ENCODE measurements at regions not wholly inside any gene's neighbourhood (a gene's known extent, or its start where the extent isn't known, plus 50 kb on each side); places are given as distances from the start of the nearest gene placed in this dataset.
"Not testable (repeated sequence)": the region's sequence is repeated elsewhere in the genome, so short reads cannot be mapped to it uniquely, and the experiment has no call there.

DNA sequence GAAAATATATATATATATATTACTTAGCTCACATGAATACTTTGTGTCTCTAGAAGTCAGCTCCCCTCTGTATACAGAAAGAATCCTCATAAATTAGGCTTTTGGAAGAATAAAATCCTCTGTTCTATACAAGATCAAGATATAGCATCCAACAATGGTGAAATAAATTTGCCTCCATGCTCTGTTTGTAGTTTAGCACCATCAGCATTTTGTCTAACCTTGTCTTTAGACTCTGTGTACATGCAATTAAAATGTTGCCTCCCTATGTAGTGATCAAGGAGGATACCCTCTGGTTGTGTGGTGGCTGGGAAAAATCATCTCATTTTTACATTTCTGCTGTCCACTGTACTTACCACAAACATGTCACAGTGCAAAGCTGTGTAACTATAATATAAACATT, 189.7 kb downstream of the C7orf25 start:
- DNase-seq (ENCODE audit: low read depth in 2 of 2) = no peak

DNA sequence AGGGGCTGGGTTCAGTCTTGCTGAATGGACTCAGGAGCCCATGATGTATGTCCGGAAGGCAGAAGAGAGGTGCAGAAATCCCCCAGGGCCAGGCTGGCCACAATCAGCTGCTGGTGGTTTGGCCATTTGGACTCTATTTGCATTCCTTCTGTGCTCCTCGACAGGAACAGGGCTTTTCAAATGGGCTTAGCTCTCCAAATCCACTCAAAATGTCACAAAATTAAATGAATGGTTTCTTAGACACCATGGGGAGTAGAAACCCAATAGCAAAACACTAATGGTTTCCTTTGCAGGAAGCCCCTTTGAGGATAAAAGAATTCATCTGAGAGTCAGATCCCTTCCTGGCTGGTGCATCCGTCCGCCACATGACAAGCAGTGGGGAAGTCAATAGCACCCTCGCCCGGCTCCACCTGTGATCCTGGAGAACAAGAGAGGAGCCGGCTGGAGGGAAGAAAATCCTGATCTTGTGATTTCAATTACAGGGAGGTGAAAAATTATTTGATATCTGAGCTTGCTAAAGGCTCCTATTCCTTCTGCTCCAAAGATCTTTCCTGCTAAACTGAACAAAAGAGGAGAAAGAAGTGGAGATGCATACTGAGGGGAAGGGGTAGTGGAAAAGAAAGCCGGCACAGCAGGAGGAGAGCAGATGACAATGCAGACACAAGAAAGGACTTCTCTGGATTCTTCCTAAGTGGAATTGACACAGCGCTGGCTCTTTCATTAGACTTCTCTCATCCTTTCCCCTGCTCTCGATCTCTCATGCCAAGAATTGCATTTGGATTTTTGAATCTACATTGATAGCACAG, 190.7 kb downstream of the C7orf25 start:
- no peak for DNase-seq (ENCODE audit: low read depth in 2 of 2)

DNA sequence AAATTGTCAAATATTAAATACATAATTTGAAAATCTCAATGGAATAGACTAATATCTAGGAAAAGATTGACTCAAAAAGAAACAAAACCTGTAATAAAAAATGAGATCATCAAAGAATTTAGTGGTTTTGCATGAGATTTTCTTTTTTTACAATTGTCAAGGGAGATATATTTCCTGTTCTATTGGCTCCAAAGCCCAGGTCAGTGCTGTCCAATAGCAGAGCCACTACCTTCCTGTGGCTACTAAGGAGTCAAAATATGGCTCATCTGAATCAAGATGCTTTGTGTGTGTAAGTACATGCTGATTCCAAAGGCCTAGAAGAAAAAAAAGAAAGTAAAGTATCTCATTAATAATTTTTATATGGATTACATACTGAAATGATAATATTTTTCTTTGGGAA, 191.9 kb downstream of the C7orf25 start:
- DNase-seq (ENCODE audit: low read depth in 2 of 2) = no peak

- DNase-seq (ENCODE audit: low read depth in 2 of 2) = not testable (repeated sequence)
These were observed 193.4 kb downstream of the C7orf25 start for GRCh38 chr7:42718466-42718865.

GRCh38 chr7:42714356-42714755, 197.5 kb downstream of the C7orf25 start:
- DNase-seq (ENCODE audit: low read depth in 2 of 2) = no peak

DNA sequence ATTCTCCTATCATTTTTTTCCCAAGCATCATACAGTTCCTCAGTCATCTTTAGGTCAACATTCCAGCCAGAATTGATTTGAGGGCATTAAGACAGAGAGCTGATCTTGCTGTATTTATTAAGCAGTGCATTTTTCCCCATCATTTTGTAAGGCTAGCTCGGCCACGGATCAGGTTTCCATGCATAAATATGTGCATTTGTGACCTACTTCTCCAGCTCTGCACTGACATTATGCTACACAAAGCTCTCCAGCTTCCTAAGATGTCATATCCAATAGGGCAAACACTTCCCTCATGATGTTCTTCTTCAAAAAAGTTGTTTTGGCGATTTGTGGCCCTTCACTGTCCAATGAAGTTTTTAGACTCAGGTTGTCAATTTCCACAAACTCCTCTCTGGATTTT, 202.6 kb downstream of the C7orf25 start:
- DNase-seq (ENCODE audit: low read depth in 2 of 2) = no peak

DNA sequence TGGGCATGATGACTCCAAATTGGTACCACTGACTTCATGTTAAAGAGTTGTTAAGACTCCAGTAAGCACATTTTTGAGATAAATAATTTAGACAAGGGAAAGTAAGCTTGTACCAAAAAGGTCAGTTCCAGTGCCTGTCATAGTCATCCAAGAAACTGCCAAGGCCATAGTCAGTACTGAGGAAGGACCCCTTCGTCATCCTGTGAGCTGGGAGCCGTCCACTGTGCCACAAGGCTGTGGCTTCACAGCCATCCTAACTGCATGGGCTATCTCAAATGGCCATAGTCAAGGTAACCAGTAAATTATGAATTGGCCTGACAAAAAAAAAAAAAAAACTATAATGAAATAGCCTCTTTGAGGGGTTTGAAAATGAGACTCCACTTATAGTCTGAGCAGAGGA, 207.2 kb downstream of the C7orf25 start:
- DNase-seq (ENCODE audit: low read depth in 2 of 2) = no peak

DNA sequence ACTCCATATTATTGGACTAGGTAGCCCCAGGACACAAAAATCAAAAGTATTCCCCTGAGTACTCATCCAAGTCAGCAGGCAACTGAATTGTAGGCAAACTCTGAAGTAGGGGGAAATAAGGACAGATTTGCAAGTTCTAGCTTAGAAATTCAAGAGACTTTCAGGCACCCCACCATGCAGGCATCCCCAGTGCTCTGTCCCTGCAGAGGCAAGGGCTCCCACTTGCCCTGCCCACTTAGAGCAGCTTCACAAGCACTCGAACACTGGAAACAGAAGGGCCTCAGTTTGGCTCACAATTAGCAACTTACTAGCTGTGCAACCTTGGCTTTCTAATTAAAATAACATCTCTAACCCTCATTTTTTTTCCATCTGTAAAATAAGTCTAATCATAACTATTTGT, 209.2 kb downstream of the C7orf25 start:
- DNase-seq (ENCODE audit: low read depth in 2 of 2) = no peak

- no peak for DNase-seq (ENCODE audit: low read depth in 2 of 2)
These were observed 211.2 kb downstream of the C7orf25 start for GRCh38 chr7:42700406-42701327.

DNA sequence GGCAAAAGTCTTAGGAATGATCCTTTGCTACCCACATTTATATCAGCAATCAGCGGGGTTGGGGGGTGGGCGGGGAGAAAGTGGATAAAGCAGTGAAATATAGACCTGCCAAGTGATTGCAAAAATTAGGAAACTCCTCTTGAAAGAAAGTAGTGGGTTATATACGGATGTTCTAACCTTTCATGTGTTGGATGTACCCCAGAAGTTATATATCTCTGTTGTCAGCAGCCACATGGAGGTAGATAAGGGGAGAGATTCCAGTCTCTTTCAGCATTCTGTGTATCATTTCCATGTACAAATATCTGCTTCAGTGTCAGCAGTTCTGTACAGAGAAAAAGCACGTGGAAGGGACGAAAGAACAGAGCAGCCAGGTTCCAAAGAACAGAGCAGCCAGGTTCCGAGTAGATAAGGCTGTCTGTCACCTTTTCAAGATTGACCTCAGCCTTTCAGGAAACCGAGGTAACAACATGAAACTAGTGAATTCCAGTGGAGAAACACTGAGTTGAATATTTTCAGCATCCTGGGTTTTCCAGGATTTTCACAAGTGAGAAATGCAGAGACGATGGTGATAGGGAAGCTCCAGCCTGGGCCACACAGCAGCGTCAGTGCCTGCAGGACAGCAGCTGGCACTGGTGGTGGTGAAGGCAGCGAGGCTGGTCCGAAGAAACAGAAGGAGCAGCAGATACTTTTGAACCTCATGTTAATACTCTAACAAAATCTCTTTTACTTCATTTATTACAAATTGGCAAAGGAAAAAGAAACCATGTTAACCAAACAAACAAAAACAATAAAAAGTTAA, 212.3 kb downstream of the C7orf25 start:
- DNase-seq (ENCODE audit: low read depth in 2 of 2) = no peak

DNA sequence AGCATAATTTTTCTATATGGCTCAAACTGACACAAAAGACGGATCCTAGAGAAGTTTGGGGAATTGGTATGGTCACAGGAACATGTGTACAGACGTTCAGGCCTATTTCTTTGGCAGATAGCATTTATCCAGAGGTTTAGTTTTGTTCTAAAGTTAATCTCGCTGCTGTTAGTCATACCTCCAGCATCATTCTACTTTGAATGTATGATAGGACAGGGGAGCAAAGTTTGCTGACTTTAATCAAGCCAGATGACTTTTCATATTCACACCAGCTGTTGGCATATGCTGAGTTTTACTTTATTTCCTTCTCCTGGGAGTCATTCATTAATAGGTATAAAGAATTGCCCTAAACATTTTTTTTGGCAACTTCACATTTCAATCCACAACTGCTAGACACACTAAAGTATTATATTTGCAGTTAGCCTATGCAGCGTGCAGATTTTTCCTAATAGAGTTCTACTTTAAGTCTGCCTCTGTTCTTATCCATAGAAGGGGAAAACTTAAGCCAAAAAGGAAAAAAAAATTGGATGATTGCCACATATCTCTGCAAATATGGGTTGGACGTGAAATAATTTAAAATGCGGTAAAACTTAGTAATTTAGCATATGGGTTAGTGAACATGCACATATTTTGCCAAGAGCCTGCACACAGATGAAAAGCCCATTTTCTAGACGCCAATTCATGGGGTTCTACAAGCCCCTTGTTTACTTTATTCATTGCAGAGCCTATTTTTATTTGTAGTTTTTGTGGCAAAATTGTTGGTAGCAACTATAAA, 213.1 kb downstream of the C7orf25 start:
- DNase-seq (ENCODE audit: low read depth in 2 of 2) = no peak

GRCh38 chr7:42694894-42695507, 216.9 kb downstream of the C7orf25 start:
- DNase-seq (ENCODE audit: low read depth in 2 of 2) = no peak

GRCh38 chr7:42693722-42694121, 218.1 kb downstream of the C7orf25 start:
- DNase-seq (ENCODE audit: low read depth in 2 of 2) = no peak

DNA sequence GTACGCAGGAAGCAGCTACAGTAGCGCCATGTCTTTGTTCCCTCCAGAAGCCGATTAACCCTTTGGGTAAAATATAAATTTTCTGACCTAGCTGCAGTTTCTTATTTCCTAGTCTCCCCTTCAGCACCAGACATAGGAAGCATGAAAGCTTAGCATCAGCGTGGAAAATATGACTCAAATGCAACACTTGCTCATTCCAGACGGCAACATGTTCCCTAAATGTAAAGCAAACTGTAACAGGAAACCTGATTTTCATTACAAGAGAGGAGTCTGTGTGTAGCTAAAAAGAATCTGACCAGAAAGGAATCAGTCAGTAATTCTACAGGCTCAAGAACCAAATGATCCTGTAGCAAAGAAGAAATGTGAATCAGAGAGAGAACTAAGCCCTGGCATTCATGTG, 219.2 kb downstream of the C7orf25 start:
- DNase-seq (ENCODE audit: low read depth in 2 of 2) = no peak

DNA sequence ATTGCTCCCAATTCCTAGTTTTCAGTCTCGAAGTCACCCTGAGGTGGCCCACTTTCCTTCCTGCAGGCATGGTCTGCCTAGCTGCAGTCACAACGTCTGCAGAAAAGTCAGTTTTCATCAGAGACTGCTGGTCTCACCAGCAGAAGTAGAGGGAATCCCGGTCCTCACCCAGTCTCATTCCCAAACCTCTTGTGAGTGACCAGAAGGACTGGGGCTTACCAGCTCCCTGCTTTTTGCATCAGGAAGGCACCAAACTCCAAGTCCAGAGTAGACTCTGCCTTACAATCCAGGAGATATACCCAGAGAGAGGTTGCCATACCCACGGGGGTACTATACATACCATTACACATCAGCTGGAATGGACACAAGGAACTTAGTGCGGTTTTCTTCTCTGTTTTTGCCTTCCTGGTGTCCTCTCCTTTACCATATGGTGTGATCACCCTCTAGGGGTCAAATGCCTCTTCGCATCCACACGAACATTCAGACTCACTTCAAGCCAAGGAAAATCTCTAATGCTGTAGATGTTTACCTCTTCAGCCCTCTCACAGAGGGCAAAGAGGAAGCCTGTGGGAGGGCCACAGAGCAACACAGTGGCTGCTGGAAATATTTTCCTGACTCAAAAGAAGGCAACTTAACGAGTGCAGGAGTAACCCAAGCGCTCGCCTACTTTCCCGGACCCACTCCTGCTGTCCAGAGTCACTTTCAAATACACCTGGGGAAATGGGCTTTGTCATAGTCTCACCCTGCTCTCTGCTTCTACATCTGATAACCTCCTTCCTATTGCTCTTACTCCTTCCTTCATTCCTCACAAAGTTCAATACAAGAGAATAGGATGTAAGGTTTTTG, 220.9 kb downstream of the C7orf25 start:
- no peak for DNase-seq (ENCODE audit: low read depth in 2 of 2)

GRCh38 chr7:42689626-42690025, 222.2 kb downstream of the C7orf25 start:
- DNase-seq (ENCODE audit: low read depth in 2 of 2) = no peak

DNA sequence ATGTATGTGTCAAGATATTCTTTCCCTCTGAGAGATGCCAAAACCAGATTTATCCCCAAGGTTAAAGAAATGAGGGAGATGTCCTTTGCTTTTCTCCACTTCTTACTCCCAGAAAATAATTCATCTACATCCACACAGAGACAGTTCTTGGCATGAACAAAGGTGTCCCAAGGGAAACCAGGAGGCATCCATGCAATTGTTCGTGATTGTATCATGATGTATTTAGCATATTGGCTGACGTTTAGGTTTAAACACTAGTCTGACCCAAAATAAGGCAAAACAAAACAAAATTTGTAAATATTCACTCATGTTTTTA, 223.9 kb downstream of the C7orf25 start:
- DNase-seq (ENCODE audit: low read depth in 2 of 2) = no peak

DNA sequence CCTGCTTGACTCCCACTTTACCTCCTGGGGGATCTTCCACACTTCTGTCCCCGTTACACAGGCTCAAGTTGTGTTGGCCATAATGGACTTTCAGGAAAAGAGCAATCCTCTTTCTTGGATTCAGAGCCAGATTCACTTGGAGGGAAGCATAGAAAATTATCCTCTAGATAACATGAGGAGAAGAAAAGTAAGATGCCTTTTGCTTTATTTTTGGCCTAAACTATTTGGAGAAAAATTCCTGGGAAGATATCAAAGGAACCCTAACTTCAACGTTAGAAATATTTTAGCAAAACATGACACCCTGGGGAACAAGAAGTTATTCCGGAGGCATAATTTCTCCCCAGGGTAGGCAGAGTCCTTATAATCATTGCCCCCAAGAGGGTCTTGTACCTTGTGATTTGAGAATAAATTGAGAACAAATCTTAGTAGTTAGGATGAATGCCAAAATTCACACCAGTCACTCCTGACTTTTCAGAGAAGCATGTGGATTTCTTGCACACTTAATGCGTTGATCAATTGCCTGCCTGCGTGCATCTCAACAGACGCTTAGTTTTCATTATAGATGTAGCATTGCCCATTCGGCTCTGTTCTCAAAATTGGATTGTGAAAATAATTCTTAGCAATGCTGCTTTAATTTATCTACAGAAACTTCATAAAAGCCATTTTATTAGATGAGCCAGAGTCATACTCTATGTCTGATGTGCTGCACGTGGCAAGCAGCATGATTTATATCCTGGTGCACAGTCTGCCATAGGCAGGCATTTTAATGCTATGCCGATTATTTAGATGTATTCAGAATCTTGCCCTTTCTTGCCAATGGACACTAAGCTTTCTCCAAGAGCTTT, 224.4 kb downstream of the C7orf25 start:
- no peak for DNase-seq (ENCODE audit: low read depth in 2 of 2)

DNA sequence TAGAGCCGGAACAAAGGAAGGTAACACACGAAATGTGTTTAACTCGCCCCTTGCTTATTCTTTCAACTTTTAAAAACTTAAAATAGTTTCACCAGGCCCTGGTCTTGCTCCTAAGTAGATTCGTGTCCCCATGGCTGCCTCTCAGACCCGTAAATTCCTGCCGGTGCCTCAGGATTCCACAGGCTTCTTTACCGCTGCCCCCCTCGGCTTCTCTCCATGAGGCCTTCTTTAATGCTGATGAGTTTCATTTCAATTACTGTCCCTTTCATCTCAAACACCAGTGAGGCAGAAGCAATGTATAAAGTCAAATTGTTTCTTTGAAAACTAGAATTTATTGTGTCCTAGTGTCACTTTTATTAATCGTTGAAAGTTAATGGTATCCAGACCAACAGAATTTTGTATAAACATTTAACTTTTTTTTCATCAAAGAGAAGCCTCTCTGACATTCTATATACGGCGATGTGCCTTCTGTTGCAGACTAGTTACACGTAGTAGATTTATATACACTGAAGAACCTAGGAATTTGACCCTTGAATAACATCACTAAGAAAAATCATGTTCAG, 225.2 kb downstream of the C7orf25 start:
- DNase-seq (ENCODE audit: low read depth in 2 of 2) = no peak

Measured in stimulated activated CD8-positive, alpha-beta memory T cell treated with anti-CD3 and anti-CD28 coated beads, Interleukin-2, amount 100 ng/mL, for 48 hours (primary cell).